HG02852 (cell line): ENCODE measurements at regions not wholly inside any gene's neighbourhood (a gene's known extent, or its start where the extent isn't known, plus 50 kb on each side); places are given as distances from the start of the nearest gene placed in this dataset.

ENCODE experiments used
- ATAC-seq: cut with Tn5 transposase; IDR thresholded peaks from one replicate; pipeline ENCODE4 v1.9.1; 2021; ENCODE audit warnings: mild to moderate bottlenecking, moderate library complexity; ENCODE audit not compliant: unreplicated experiment

DNA sequence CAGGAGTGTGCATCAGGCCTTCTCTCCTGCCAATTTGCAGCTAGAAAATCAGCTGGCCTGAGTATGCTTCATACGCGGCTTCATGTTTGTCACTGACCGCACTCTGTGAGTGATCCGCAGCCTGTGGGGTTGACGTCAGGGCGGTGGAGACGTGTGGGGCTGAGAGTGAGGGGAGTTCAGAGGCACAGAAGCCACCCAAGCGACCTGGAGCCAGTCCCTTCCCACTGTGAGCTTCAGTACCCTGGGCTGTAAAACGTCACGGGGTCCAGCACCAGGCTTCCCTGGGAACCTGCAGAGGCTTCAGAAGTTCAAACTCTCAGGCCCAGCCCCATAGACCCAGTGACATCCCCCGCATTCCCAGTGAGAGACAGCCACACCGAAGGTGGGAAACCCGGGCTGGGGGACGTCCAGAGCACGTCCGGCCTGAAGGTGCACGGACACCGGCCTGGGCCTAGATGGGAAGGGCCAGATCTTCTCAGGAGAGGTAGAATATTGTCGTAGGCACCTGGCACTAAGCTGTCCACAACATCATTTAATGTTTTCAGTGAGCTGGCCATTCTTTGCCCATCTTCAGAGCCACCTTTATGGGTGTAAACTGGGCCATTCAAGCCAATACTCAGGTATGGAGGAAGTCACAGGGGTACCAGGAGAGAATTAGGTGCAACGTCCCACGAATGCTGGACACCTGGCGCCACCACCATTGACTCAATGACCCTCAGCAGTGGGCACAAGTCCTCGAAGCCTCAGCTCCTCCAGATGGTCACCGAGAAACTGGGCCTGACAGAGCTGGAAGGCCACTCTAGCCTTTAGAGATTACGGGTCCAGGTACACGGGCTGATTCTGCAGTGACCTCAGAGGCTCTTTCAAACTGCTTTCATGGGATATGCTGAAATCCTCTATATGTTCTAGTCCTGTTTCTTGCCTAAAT is 235.6 kb upstream of the MYT1L start:
- ATAC-seq: no peak

DNA sequence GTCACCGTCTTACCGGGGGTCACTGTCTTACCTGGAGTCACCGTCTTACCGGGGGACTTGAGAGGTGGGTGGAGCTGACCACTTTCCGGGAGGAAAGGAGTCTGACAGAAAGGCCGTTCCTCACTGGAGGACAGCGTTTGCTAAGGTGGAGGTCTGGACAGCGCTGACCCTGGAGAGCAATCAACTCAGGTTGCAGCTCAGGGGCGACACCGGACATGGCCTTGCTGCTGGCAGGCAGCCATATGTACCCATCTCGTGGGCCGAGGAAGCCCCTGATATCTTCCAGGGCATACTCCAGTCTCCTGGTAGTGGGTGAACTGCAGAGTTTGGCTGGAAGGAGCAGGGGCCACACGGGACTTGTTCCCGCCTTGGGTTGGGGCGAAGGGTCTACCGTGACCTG is 234.6 kb upstream of the MYT1L start:
- ATAC-seq: no peak

DNA sequence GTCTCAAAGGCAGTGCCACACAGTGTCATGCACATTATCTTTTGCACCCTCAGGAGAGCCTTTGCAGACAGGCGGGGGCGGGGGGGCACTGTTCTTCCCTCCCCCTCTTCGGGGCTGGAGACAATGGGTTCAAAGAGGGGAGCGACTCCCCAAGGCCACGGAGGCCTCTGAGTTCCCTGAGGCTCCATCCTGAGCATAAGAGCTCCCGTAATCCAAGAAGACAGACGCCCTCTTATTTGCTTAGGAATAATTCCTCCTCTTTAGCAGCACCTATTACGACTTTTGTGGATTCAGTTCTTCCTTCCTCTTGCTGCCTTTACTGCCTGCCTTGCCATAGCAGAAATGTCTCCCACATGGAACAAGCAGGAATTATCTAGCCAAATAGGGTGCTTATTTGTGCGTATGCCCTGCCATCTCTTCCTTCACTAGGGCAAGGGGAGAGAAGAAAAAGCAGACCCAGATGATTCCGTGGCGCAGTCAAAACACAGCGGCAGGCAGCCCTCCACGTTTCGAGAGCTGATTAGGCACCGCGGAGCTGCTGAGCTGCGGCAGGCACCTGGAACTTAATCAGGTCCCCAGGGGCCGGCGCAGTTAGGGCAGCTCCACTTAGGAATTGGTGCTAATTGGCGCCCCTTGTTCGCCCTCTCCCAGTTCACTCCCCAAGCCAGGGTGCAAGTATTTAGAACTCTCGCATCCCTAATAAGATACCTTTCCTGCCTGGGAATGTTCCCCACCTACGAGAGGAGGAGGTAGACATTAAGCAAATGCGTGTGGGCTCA is 233.4 kb upstream of the MYT1L start:
- ATAC-seq: no peak

DNA sequence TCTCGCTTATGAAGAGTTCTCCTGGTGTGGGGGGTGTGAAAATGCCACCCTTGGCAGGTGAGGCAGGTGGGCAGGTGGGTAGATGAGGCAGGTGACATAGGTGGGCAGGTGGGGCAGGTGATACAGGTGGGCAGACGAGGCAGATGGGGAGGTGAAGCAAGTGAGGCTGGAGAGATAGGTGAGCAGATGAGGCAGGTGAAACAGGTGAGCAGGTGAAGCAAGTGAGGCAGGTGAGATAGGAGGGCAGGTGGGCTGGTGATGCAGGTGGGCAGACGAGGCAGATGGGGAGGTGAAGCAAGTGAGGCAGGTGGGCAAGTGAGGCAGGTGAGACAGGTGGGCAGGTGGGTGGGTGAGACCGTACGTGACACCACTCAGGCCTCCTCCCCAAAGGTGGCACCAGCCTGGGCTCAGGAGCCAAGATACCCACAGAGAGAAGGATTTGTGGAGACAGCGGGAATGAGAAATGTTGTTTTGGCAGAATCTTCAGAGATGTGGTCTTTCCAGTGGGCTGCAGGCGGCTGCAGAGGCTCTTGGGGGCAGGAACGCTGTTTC is 232.3 kb upstream of the MYT1L start:
- no peak for ATAC-seq

GRCh38 chr2:2562867-2563266 is 231.8 kb upstream of the MYT1L start:
- no peak for ATAC-seq

DNA sequence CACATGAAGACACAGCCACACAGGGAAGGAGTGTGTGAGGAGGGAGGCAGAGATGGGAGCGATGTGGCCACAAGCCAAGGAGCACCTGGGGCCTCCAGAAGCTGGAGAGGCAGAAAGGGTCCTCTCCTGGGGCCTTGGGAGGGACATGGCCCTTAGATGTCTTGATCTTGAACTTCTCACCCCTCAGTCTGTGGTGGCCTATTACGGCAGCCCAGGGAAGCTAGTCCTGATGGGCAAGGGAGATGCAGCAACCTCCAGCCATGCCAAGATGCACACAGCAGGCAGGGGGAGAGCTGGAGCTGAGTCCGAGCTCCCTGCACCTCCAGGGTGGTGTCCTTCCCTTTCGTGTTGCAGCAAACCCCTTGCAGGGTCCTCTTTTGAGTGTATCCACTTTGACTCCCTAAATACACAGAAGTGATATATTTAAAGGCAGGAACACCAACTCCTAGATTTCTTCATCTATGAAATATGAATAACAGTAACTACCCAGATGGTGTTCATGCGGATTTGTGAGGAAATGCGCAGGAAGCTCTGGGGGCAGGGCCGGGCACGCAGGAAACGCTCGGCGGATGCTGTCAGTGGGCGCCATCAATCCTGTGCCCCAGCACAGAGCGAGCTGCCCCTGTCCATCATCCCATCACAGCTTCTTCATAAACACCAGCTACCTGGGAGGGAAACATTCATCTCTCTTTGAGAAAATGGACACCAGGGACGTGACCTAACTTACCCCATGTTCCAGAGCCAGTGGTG is 230.4 kb upstream of the MYT1L start:
- ATAC-seq: no peak

- ATAC-seq: no peak
Measured at GRCh38 chr2:2560374-2561015, 229.4 kb upstream of the MYT1L start.

DNA sequence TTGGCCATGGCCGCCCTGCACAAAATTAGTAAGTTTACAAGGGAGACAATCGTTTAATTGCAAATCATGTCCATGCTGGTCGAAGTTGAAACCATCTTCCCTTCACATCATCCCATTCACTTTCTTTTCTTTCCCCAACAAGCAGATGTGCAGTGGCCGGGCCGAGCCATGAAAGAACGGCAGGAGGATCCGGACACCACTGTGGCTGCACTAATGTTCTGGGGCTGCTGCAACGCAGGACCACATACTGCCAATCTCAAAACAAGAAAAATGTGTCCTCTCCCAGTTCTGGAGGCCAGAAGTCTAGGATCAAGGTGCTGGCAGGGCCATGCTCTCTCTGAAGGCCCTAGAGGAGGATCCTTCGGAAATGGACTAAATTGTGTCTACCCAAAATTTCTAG is 227.4 kb upstream of the MYT1L start:
- ATAC-seq: no peak

- ATAC-seq: no peak
Measured at GRCh38 chr2:2557475-2557874, 226.4 kb upstream of the MYT1L start.

GRCh38 chr2:2550856-2551255 is 219.8 kb upstream of the MYT1L start:
- no peak for ATAC-seq

DNA sequence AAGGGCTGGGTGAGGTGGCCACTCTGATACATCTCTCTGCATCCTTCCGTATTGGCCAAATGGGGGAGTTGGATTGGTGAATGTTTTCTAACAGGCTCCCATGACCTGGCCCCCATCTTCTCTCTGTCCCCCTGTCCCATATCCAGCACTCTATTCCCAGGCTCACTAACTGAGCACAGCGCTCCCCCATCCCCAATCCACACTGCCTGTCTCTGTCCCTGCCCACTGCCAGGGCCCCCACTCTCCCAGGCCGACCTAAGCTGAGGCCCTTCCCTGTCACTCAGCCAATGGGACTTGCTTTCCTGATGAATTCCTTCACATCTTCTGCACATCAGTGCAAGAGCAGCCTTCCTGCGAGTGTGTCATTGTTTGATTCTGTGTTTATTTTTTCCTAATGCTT is 216.8 kb upstream of the MYT1L start:
- no peak for ATAC-seq

DNA sequence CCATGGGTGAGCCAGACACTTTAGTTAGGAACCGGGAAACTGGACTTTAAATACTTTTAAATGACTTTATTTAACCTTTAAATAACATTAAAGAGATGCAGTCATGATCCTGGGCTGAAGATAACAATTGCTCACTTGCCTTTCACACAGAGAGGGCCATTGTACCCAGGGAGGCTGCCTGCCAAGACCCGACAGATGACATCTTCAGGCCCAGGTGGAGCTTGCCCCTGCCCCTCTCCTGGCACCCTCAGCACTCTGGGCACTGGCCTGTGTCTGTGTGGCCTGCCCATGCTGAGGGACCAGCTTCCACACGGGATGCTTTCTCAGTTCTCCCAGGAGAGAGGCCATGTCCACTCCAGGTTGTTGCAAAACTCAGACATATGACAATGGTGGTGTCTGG is 216.4 kb upstream of the MYT1L start:
- no peak for ATAC-seq

GRCh38 chr2:2546046-2546445 is 215.0 kb upstream of the MYT1L start:
- ATAC-seq: no peak

GRCh38 chr2:2542966-2543611 is 212.0 kb upstream of the MYT1L start:
- no peak for ATAC-seq

GRCh38 chr2:2542316-2542715 is 211.2 kb upstream of the MYT1L start:
- no peak for ATAC-seq

- no peak for ATAC-seq
Measured at GRCh38 chr2:2540406-2540805, 209.3 kb upstream of the MYT1L start.

GRCh38 chr2:2536416-2537056 is 205.5 kb upstream of the MYT1L start:
- no peak for ATAC-seq

- ATAC-seq: no peak
Measured at GRCh38 chr2:2530334-2530733, 199.3 kb upstream of the MYT1L start.

- ATAC-seq: no peak
Measured at GRCh38 chr2:2528846-2529245, 197.8 kb upstream of the MYT1L start.

DNA sequence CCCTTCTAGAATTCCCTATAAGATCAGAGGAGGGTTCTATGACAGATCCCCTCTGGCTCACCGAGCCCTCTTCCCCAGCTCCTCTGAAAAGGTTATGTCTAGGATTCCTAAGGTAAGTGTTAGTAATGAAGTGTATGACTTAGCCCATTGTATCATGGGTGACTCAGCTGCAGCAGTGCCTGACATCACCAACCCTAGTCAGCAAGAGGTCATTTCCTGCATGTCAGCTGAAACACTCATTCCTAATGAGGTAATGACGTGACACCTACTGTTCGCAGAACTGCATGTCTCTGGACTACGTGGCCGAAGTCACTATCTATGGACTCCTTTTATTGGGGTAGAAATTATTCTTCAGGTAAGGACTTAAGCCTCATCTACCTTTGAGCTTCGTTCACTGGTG is 196.1 kb upstream of the MYT1L start:
- ATAC-seq: no peak
